MV-4-11 (cell line): ENCODE measurements at regions not wholly inside any gene's neighbourhood (a gene's known extent, or its start where the extent isn't known, plus 50 kb on each side); places are given as distances from the start of the nearest gene placed in this dataset.
A peak's percentile ranks its signal among the peaks of the same experiment; 100 is the strongest.
"Not testable (repeated sequence)": the region's sequence is repeated elsewhere in the genome, so short reads cannot be mapped to it uniquely, and the experiment has no call there.

Source experiments
- DNase-seq: peaks from one replicate; lab custom pipeline; 2025; lab: John Stamatoyannopoulos, UW

DNA sequence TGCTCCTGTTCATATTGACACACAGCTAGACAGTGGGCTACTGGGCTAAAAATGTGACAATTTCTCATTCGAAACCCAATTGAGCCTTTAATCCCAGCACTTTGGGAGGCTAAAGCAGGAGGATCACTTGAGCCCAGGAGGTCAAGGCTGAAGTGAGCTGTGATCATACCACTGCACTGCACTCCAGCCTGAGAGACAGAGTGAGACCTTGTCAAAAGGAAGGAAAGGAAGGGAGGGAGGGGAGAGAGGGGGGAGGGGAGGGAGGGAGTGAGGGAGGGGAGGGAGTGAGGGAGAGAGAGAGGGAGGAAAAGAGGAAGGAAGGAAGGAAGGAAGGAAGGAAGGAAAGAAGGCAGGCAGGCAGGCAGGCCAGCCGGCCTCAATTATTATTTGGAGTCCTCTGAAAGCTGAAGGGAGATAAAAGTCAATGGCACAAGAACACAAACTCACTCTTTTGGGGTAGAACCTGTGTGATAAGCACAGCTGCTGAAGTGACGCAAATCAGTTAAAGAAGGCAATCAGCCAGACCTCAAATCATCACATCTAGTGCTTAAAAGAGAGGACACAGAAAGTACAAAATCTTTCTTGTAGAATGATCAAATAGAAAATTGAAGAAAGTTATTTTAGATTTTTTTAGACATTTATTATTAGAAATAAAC lies 98.1 kb downstream of the CCDC71L start:
- DNase-seq = no peak

DNA sequence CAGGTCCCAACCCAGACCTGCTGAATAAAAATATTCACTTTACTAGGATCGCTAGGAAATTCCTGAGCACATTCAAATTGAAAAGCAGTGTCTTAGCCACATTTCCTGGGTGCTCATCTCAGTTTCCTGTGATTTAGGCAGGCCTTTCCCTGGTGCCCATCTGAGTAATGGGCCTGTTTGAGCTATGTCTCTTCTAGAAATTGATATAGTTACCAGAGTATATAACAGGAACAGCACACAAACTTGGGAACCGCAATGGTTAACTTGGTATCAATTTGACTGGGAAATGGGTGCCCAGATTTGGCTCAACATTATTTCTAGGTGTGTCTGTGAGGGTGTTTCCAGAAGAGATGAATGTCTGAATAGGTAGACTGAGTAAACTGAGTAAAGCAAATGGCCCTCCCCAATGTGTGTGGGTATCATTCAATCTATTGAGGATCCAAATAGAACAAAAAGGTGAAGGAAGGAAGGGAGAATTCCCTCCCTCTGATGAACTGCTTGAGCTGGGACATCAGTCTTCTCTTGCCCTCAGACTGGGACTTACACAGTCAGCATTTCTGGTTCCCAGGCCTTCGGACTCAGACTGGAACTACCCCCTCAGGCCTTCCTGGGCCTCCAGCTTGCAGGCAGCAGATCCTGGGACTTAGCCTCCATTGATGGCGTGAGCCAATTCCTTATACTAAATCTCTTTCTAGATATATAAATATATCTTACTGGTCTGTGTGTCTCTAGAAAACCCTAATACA lies 99.1 kb downstream of the CCDC71L start:
- DNase-seq = no peak

DNA sequence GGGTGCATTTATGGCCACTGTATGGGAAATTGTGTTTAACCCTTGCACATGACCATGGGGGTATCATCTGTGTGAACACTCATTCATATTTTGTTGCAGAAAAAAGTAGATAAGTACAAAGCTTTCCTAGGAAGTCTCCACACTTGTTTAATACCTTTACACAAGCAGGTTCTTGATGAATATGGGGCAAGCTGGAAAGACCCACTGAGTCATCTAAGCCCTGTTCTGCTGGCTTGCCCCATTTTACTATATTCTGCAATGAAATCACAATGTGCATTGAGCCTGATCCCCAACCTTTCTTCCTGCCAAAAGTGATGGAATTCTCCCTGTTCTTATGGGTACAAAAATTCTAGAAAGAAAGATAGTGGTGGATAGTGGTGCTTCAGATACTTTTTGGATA lies 99.8 kb downstream of the CCDC71L start:
- DNase-seq = no peak

DNA sequence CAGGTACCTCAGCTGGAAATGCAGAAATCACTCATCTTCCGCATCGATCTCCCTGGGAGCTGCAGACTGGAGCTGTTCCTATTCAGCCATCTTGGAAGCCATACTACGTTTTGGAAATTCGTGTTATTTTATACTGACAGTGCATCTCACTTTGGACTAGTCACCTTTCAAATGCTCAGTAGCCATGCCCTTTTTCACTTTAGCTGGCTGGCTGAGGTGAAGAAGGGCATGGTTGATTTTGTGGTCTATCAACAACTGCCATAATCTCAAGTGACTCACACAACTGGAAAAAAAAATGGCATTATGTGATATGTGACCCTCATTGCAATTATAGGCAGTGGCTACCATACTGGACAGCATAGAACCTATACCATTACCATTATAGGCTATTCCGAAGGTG lies 100.5 kb downstream of the CCDC71L start:
- DNase-seq = no peak

DNA sequence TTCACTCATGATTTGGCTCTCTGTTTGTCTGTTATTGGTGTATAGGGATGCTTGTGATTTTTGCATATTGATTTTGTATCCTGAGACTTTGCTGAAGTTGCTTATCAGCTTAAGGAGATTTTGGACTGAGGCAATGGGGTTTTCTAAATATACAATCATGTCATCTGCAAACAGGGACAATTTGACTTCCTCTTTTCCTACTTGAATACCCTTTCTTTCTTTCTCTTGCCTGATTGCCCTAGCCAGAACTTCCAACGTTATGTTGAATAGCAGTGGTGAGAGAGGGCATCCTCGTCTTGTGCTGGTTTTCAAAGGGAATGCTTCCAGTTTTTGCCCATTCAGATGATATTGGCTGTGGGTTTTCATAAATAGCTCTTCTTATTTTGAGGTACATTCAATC lies 104.7 kb downstream of the CCDC71L start:
- peak; percentile 24 for DNase-seq

DNA sequence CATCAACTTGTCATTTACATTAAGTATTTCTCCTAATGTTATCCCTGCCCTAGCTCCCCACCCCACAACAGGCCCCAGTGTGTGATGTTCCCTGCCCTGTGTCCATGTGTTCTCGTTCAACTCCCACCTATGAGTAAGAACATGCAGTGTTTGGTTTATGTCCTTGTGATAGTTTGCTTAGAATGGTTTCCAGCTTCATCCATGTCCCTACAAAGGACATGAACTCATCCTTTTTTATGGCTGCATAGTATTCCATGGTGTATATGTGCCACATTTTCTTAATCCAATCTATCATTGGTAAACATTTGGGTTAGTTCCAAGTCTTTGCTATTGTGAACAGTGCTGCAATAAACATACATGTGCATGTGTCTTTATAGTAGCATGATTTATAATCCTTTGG lies 106.3 kb downstream of the CCDC71L start:
- not testable (repeated sequence) for DNase-seq

DNA sequence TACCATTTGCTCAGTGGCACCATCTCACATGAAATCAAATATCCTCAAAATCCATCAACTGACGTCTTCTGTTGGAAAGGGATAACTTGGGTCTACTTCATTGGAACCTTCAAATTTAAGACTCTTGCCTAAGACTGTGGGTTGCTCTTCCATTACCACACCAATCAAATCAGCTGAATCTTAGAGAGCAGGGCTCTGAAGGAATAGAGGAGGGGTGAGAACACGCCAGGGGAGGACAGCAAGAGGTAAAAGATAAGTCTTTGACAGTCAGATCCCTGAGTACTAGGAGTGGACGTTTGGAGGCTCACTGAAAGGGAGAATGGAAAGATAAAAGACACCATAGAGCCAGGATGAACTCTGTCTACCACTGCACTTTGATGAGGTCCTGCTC lies 107.5 kb downstream of the CCDC71L start:
- DNase-seq = peak; percentile 37

DNA sequence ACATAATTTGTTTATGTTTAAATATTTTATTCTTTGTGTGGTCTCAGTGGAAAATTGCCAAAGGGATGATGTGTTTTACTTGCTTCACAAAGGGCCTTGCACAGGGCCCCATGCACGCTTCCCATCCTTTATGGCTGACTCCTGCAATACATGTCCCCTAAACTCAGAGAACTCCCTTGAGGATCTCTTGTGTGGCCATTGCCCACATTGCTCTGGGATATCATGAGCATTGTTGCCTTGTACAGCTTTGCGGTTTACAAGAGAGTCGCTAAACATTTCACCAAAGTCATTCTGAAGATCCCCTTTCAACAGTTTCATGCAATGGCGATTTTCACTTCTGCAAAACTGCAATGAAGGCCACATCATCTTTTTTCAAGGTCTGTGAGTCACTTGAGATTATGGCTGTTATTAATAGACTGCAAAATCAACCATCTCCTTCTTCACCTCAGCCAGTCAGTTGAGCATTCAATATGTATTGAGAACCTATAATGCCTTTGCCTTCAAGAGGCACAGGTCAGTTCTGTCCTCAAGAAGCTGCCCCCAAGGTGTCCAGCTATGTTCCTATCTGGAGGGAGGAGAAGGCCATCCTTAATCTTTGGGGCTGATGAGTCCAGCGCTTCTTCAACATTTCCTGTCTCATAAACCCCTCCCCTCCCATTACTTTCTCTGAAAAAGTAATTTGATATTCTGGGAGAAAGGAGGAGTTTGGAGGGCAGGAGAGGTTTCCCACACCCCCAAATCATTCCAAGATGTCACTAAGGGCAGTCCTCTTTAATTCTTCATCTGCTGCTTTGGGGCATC lies 108.1 kb downstream of the CCDC71L start:
- peak; percentile 99 for DNase-seq

DNA sequence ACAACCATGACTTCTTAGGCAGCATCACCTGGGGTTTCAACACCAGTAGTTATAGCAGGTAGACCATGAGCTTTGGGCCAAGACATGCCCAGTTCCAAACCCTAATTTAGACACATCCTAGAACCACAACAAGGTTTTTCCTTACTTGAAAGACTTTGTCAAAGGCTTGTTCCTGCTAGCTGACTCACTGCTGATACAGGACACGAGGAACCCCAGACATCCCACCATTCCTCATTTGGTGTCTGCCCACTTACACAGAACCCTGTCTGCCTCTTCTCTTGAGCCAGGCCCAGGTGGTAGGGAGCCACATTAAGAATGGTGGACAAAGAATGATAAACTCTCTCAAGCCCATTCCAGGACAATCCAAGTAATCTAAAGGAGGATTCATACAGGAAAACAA lies 109.0 kb downstream of the CCDC71L start:
- no peak for DNase-seq

DNA sequence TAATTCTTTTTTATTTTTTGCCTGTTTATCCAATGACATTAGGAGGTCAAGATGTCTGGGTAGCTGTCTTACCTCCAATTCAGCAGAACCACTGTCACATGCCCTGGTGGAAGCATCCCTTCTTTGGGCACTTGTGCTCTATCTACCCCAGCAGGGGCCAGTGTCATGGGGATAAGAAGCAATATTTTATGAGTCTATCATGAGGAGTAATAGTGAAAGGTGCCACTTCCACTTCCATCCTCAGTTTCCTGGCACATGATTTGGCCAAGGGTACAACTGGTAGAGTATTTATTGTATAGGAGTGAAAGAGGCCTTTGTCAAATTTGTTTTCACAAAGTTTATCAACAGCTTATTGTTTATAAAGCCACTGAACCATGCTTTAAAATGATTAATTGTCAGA lies 112.5 kb downstream of the CCDC71L start:
- no peak for DNase-seq

DNA sequence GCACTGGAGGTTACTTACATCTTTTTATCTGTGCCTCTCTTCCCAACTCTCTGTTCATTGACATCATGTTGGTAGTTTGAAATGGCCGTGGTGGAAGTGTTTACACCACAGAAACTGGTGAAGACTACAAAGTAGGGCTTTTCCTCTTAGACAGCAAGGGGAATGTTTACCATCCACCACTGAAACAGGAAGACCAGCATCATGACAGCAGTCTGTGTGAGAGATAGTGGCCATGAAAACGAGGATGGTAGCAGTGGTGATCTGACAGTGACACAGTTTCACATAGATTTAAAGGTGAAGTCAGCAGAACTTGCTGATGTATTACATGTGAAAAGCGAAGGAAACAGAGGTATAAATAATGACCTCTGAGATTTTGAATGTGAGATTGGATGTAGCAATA lies 115.7 kb downstream of the CCDC71L start:
- DNase-seq = no peak

DNA sequence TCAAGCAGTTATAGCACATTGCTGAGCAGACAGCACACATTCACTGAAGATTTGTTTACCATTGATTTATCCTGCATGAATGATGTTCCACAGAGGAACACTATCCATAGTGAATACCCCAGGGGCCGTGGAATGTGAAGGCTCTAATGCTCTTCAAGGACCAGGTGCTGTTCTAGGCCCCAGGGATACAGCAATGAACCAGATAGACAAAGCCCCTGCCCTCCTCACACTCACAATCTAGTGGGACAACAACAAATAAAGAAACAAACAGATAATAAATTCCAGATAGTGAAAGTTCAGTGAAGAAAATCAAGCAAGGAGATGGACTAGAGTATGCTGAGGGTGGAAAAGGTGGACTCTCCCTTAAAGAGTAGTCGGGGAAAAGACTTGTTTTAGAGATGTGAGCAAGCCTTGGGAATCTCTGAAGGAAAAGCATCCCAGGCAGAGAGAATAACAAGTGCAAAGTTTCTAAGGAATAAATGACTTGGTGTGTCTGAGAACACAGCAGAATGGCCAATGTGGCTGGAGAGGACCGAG lies 117.7 kb downstream of the CCDC71L start:
- no peak for DNase-seq

DNA sequence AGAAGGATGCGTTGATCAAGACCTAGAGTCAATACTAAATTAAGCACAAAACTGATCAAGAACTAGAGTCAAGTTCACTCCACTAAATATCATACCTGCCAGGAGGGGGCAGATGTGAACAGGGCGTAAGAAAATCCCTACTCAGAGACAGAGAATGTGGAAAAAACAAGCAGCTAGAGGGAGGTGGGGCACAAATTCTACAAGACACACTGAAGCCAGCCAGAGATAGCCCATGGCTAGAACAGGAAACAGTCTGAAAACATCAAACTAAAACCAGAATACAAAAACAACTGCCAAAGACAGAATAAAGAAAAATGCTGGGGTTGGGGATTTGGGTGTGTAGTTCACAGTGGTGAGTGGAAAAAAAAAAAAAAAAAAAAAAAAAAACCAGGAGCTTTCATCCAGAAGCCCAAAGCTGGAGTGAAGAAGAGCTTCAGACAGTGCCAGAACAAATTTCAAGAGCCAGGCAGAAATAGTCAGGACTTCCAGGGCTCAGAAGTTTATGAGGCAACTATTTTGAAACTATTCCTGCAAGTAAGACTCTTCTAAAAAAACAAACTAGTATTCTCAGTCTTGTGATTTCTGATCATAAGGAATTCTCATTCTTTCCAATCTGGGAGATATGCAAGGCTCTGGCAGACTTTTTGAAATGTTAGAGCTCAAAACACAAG lies 118.3 kb downstream of the CCDC71L start:
- DNase-seq = peak; percentile 67

DNA sequence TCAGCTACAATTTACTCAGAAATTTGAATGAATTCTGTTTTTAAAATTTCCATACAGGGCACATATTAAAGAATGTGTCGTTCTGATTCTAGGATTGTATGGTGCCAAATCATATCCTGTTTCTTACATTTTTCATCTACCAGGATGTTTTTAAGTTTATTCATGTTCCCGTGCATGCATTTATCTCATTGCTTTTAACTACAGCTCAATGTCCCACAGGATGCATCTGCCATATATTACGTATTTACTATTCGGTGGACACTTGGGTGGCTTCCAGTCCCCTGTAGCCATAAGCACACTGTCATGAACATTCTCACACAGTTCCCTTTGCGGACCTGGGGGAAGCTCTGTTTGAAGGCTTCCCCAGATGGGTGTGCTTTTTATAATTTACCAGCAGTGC lies 122.3 kb downstream of the CCDC71L start:
- DNase-seq = no peak

DNA sequence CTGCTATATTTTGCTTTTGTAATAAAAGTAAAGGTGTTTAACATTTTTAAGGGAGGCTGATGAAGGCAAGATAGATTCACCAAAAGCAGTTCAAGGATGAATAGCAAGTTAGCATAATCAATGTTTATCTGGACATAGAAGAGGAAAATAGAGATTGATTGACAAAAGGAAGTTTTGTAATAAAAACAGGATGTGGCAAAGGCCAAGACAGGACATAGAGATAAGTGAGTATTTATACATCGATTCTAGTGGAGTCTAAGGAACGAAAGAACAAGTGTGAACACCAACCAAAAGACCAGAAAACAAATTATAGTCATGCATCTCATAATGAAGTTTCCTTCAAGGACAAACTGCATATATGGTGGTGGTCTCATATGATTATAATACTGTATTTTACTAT lies 123.8 kb downstream of the CCDC71L start:
- DNase-seq = no peak

DNA sequence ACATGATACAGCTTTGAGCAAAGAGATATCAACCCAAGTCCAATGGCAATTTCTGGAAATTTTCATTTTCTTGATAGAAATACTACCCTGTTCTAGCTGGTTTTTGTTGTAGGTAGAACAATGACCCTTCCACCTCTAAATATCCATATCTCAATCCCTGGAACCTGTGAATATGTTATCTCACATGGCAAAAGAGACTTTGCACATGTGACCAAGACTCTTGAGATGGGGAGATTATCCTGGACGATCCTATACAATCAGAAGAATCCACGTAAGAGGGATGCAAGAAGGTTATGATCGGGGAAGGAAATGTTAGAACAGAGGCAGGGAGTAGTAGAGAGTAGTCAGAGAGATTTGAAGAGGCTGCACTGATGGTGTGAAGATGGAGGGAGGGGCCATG lies 124.9 kb downstream of the CCDC71L start:
- no peak for DNase-seq

DNA sequence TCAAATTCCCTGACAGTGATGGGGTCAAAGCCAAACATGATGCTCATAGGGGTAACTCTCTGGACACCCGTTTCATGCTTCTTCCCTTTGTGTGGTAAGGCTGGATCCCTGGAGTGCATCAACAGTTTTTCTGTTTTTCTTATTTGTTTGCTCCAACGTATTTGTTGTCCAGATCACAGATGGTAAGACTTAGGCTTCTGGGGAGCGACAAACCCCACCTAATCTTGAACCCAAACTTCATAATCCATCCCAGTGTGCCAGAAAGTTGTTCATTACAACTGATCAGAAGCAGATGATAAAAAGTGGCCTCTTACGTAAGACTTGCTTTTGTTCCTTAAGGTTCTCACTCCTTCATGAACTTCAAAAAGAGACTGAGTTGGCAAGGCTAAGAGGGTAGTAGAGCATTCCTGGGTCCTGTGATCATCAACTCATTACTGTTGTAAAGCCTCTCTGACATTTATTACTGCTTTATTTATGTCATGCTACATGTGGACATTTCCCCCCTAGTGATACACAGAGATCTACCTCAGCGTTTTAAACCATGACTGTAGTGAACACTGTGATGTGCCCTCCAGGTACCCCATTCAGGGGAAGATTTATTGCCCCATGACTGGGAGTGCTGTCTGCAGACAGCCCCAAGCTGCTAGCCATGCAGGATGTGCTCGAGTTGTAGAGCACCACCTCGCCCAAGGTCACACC lies 125.6 kb downstream of the CCDC71L start:
- no peak for DNase-seq

DNA sequence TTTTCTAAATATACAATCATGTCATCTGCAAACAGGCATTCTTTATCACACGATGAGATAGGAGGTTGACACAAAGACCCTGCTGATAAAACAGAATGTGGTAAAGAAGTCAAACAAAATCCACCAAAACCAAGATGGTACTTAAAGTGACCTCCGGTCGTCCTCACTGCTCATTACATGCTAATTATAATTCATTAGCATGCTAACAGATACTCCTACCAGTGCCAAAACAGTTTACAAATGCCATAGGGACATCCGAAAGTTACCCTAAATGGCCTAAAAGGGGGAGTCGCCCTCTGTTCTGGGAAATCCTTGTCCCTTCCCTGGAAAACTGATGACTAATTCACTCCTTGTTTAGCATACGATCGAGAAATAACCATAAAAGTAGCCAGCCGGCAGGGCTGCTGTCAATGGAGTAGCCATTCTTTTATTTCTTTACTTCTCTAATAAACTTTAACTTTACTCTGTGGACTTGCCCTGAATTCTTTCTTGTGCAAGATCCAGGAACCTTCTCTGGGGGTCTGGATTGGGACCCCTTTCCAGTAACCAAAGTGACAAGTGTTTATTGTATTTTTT lies 126.6 kb downstream of the CCDC71L start:
- no peak for DNase-seq

DNA sequence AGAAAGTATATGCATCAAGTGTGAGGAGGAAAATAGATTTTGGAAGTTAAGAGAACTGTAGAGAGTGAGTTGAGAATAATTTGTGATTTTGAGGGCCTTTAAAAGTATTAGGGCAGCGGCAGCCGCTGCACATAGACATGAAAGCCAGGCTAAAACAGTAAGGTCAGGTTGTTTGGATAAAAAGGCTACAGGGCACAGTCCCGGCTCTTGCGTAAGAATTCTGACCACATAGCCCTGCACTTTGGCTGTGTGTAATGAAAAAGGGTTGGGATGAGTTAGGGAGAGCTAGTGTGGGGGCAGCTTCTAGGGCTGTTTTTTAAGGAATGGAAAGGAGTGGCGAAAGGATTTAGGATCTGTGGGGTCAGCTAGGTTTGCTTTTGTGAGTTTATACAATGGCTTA lies 130.8 kb downstream of the CCDC71L start:
- DNase-seq = not testable (repeated sequence)

DNA sequence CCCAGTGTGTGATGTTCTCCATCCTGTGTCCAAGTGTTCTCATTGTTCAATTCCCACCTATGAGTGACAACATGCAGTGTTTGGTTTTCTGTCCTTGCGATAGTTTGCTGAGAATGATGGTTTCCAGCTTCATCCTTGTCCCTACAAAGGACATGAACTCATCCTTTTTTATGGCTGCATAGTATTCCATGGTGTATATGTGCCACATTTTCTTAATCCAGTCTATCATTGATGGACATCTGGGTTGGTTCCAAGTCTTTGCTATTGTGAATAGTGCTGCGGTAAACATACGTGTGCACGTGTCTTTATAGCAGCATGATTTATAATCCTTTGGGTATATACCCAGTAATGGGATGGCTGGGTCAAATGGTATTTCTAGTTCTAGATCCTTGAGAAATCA lies 134.3 kb downstream of the CCDC71L start:
- not testable (repeated sequence) for DNase-seq

DNA sequence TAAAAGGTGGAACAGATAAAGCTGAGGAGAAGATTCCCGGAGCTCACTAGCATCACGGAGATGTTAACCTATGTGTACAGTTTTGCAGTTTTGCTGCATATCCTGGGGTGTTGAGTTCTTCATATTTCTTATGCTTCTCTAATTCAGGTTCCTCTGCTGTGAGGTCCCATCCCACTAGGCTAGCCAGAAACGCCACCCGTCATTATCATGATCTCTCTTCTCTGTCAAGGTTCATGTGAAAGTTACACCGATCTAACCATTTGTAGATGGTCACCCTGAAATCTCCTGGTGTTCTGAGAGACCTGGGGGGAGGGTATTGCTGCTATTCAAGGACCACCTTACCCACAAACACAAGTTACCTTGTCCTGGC lies 136.3 kb downstream of the CCDC71L start:
- DNase-seq = no peak
